OCI-LY1 (cell line): ENCODE measurements at regions not wholly inside any gene's neighbourhood (a gene's known extent, or its start where the extent isn't known, plus 50 kb on each side); places are given as distances from the start of the nearest gene placed in this dataset.

Experiments
- H2AFZ ChIP-seq: fragments of 200-600 bp; sonication (generic), shearing (Covaris generic); 2 replicates; pipeline ENCODE4 v1.6.0; 2014; ENCODE audit warnings: antibody characterized with exemption, mild to moderate bottlenecking, low read length
- H3F3A ChIP-seq: fragments of 200-600 bp; sonication (generic), shearing (Covaris generic); 2 replicates; pipeline ENCODE4 v1.6.0; 2014; ENCODE audit warnings: mild to moderate bottlenecking, antibody characterized with exemption, low read length, moderate library complexity; ENCODE audit not compliant: insufficient read depth
- H3K27ac ChIP-seq: fragments of 200-600 bp; sonication (generic); 2 replicates; pipeline ENCODE4 v1.5.1; 2014; ENCODE audit warnings: low read length, mixed run types, mild to moderate bottlenecking, low read depth; ENCODE audit not compliant: poor library complexity, severe bottlenecking
- H3K27me3 ChIP-seq: fragments of 200-600 bp; sonication (generic); 2 replicates; pipeline ENCODE4 v1.6.0; 2014; ENCODE audit warnings: antibody characterized with exemption, mild to moderate bottlenecking, low read length, moderate library complexity; ENCODE audit not compliant: insufficient read depth
- H3K36me3 ChIP-seq: fragments of 200-600 bp; sonication (generic); 2 replicates; pipeline ENCODE4 v1.6.1; 2014; ENCODE audit warnings: mild to moderate bottlenecking, antibody characterized with exemption, low read length, moderate library complexity, mixed read lengths; ENCODE audit not compliant: insufficient read depth
- H3K4me1 ChIP-seq: fragments of 200-600 bp; sonication (generic); 2 replicates; pipeline ENCODE4 v1.5.1; 2014; ENCODE audit warnings: mild to moderate bottlenecking, low read length, moderate library complexity; ENCODE audit not compliant: insufficient read depth, severe bottlenecking
- H3K4me2 ChIP-seq: fragments of 200-600 bp; sonication (generic), shearing (Covaris generic); 2 replicates; pipeline ENCODE4 v1.6.1; 2014; ENCODE audit warnings: low read length
- H3K4me3 ChIP-seq: fragments of 200-600 bp; sonication (generic); 2 replicates; pipeline ENCODE4 v1.5.1; 2014; ENCODE audit warnings: low read length, low read depth, mild to moderate bottlenecking, mixed read lengths; ENCODE audit not compliant: poor library complexity, severe bottlenecking
- H3K79me2 ChIP-seq: fragments of 200-600 bp; shearing (Covaris generic); 2 replicates; pipeline ENCODE4 v1.6.1; 2016; ENCODE audit warnings: mixed run types, low read length, mixed read lengths; ENCODE audit not compliant: insufficient read depth
- H3K9ac ChIP-seq: fragments of 200-600 bp; sonication (generic), shearing (Covaris generic); 2 replicates; pipeline ENCODE4 v1.6.1; 2014; ENCODE audit warnings: mild to moderate bottlenecking, low read length, mixed read lengths
- H3K9me2 ChIP-seq: fragments of 200-600 bp; sonication (generic), shearing (Covaris generic); 2 replicates; pipeline ENCODE4 v1.6.1; 2014; ENCODE audit warnings: low read depth, mild to moderate bottlenecking, low read length, mixed read lengths
- H3K9me3 ChIP-seq: fragments of 200-600 bp; shearing (Covaris generic); 2 replicates; pipeline ENCODE4 v1.6.1; 2014; ENCODE audit warnings: low read length, mixed read lengths
- H4K20me1 ChIP-seq: fragments of 200-600 bp; sonication (generic), shearing (Covaris generic); 2 replicates; pipeline ENCODE4 v1.6.0; 2016; ENCODE audit warnings: mild to moderate bottlenecking, low read length; ENCODE audit not compliant: insufficient read depth
- EZH2 ChIP-seq: fragments of 200-600 bp; sonication (generic), shearing (Covaris generic); IDR thresholded peaks from 2 replicates; pipeline ENCODE4 v1.8.0; 2017; ENCODE audit warnings: borderline replicate concordance, mixed run types, mild to moderate bottlenecking, antibody characterized with exemption, low read length, moderate library complexity, mixed read lengths
- TF ChIP-seq, protein P1 (sequence below): fragments of 200-600 bp; sonication (generic), shearing (Covaris generic); IDR thresholded peaks from 2 replicates; pipeline ENCODE4 v1.5.1; 2017; ENCODE audit warnings: mild to moderate bottlenecking, antibody characterized with exemption, low read length, moderate library complexity, mixed read lengths

DNA sequence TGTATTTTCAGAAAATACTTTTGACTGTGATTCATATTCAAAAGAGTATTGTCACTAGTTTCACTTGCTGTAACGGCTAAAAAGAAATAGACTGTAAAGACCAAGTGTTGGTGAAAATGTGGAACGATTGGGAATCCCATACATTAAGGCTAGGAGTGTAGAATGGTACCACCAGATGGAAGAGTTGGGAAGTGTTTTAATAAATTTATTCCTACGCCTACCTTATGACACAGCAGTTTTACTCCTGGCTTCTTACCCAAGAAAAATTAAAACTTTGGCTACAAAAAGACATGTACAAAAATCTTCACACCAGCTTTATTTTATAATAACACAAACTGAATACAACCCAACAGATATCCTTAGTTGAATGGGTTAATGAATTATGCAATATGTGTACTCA, 256.2 kb downstream of the TAF11L14 start:
- H3K4me3 ChIP-seq, result no peak overlapping the region
- TF ChIP-seq, protein P1, sequence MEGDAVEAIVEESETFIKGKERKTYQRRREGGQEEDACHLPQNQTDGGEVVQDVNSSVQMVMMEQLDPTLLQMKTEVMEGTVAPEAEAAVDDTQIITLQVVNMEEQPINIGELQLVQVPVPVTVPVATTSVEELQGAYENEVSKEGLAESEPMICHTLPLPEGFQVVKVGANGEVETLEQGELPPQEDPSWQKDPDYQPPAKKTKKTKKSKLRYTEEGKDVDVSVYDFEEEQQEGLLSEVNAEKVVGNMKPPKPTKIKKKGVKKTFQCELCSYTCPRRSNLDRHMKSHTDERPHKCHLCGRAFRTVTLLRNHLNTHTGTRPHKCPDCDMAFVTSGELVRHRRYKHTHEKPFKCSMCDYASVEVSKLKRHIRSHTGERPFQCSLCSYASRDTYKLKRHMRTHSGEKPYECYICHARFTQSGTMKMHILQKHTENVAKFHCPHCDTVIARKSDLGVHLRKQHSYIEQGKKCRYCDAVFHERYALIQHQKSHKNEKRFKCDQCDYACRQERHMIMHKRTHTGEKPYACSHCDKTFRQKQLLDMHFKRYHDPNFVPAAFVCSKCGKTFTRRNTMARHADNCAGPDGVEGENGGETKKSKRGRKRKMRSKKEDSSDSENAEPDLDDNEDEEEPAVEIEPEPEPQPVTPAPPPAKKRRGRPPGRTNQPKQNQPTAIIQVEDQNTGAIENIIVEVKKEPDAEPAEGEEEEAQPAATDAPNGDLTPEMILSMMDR, result no peak
- TF ChIP-seq EZH2, result no peak
- no peak overlapping the region for H3K9ac ChIP-seq

GRCh38 chr5:17891881-17892280, 257.6 kb downstream of the TAF11L14 start:
- H3K9me2 ChIP-seq, result no peaks in the 10 kb centered on the region
- no peak overlapping the region for H3K4me2 ChIP-seq
- no peak overlapping the region for H2AFZ ChIP-seq
- H3K9me3 ChIP-seq, result no peaks in the 10 kb centered on the region
- no peaks in the 10 kb centered on the region for H3K79me2 ChIP-seq
- H3K9ac ChIP-seq, result no peak overlapping the region
- TF ChIP-seq EZH2, result no peak
- TF ChIP-seq, protein P1, result no peak
- H3F3A ChIP-seq, result no peaks in the 10 kb centered on the region
- no peaks in the 10 kb centered on the region for H4K20me1 ChIP-seq
- no peak overlapping the region for H3K27ac ChIP-seq
- no peaks in the 10 kb centered on the region for H3K36me3 ChIP-seq
- H3K4me3 ChIP-seq, result no peak overlapping the region
- no peaks in the 10 kb centered on the region for H3K4me1 ChIP-seq
- no peaks in the 10 kb centered on the region for H3K27me3 ChIP-seq

More for the DNA sequence above, 256.2 kb downstream of the TAF11L14 start:
- H3K79me2 ChIP-seq, result no peaks in the 10 kb centered on the region
- no peaks in the 10 kb centered on the region for H3F3A ChIP-seq
- H3K4me1 ChIP-seq, result no peaks in the 10 kb centered on the region
- no peak overlapping the region for H3K27ac ChIP-seq
- no peaks in the 10 kb centered on the region for H3K9me2 ChIP-seq
- H3K4me2 ChIP-seq, result no peak overlapping the region
- H2AFZ ChIP-seq, result no peak overlapping the region
- no peaks in the 10 kb centered on the region for H3K27me3 ChIP-seq
- no peaks in the 10 kb centered on the region for H3K9me3 ChIP-seq
- no peaks in the 10 kb centered on the region for H4K20me1 ChIP-seq
- no peaks in the 10 kb centered on the region for H3K36me3 ChIP-seq

DNA sequence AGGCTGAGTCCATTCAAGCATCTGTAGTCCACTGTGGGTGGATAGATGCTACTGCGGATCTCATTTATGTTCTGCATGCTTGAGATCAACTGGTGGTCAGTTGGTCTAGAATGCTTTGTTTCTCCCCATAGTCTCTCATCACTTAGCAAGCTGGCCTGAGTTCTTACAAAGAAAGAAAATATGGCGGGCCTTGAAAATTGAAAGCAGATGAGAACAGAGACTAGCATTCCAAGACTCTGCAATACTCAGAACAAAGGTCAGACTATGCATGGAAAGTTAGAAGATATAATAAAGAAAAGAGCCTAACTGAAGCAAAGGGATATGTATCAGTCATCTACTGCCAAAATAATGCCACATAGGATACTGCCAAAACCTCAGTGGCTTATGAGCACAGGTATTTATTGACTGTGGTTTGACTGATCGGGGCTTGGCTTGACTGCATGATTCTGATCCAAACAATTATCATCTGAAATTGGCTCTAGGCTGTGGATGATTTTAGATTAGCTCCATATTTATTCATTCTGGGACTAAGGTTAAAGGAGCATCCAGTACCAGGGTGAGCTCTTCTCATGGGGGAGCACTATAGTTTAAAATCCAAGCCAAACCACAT, 258.9 kb downstream of the TAF11L14 start:
- H3K27ac ChIP-seq, result no peak overlapping the region

More for the DNA sequence above, 258.9 kb downstream of the TAF11L14 start:
- Histone ChIP-seq H3K4me3 (no peak overlapping the region), H3F3A (no peaks in the 10 kb centered on the region), H3K36me3 (no peaks in the 10 kb centered on the region), H3K9me2 (no peaks in the 10 kb centered on the region), H3K9me3 (no peaks in the 10 kb centered on the region), H3K4me1 (no peaks in the 10 kb centered on the region), H3K27me3 (no peaks in the 10 kb centered on the region), H4K20me1 (no peaks in the 10 kb centered on the region), H2AFZ (no peak overlapping the region), H3K79me2 (no peaks in the 10 kb centered on the region), H3K4me2 (no peak overlapping the region), H3K9ac (no peak overlapping the region)
- no peak for TF ChIP-seq EZH2
- TF ChIP-seq, protein P1, result no peak
